Vagina (tissue), 2 donors: ENCODE measurements at regions not wholly inside any gene's neighbourhood (a gene's known extent, or its start where the extent isn't known, plus 50 kb on each side); places are given as distances from the start of the nearest gene placed in this dataset.

Source experiments
- CTCF ChIP-seq, 3 experiments: fragments of 450-650 bp in 2 of 3; fragments of 200-600 bp in 1 of 3; sonication (generic) in 1 of 3; IDR thresholded peaks; one replicate each; pipeline ENCODE4 v1.5.1; 2017 to 2019; ENCODE audit warnings: antibody characterized with exemption in 3 of 3, mild to moderate bottlenecking in 2 of 3, moderate library complexity in 2 of 3
- POLR2A ChIP-seq, 2 donors: fragments of 450-650 bp; IDR thresholded peaks; one replicate each; pipeline ENCODE4 v1.6.1; 2017; ENCODE audit warnings: antibody characterized with exemption in 2 of 2, mild to moderate bottlenecking in 2 of 2, moderate library complexity in 2 of 2
- POLR2AphosphoS5 ChIP-seq, 2 donors: sonication (generic); formaldehyde crosslinking; IDR thresholded peaks; one replicate each; pipeline ENCODE4 v1.9.0; 2017; ENCODE audit warnings: antibody characterized with exemption in 2 of 2, mild to moderate bottlenecking in 2 of 2, low read depth in 1 of 2; ENCODE audit not compliant: insufficient read depth in 1 of 2

- TF ChIP-seq CTCF (IDR thresholded peaks at IDR 0.05): no peak
- no peak for TF ChIP-seq POLR2AphosphoS5 (IDR thresholded peaks at IDR 0.05; ENCODE audit: insufficient read depth in 1 of 2, low read depth in 1 of 2)
- no peak for TF ChIP-seq POLR2A (IDR thresholded peaks at IDR 0.05)
These were observed 1193.9 kb upstream of the CELF4 start for GRCh38 chr18:38759457-38759856.
